Activated CD4-positive, alpha-beta T cell treated with anti-CD3 and anti-CD28 coated beads, Interleukin-2, amount 10 ng/mL, durations not matched to agents 7 days and 5 days (primary cell): ENCODE measurements at regions not wholly inside any gene's neighbourhood (a gene's known extent, or its start where the extent isn't known, plus 50 kb on each side); places are given as distances from the start of the nearest gene placed in this dataset.
"Not testable (repeated sequence)": the region's sequence is repeated elsewhere in the genome, so short reads cannot be mapped to it uniquely, and the experiment has no call there.

Source experiments
- CTCF ChIA-PET: fragments of 350-600 bp; sonication (Branson Sonifier 250); formaldehyde crosslinking; loops from one replicate; lab custom pipeline; 2021; ENCODE audit warnings: antibody characterized with exemption; lab: Charles Lee
- POLR2A ChIA-PET: fragments of 350-600 bp; sonication (Branson Sonifier 250); formaldehyde crosslinking; loops from one replicate; lab custom pipeline; 2021; ENCODE audit warnings: antibody characterized with exemption; lab: Charles Lee
- DNase-seq: peaks from one replicate; pipeline ENCODE4 v3.0.0-alpha.2; 2020
- H3K27ac Mint-ChIP-seq: one replicate; pipeline ENCODE4 v1.8.0; 2021; ENCODE audit warnings: mild to moderate bottlenecking, moderate library complexity, mixed read lengths
- H3K27me3 Mint-ChIP-seq: one replicate; pipeline ENCODE4 v1.8.0; 2021; ENCODE audit warnings: mixed read lengths
- H3K36me3 Mint-ChIP-seq: one replicate; pipeline ENCODE4 v1.8.0; 2021; ENCODE audit warnings: low read depth, mixed read lengths
- H3K4me1 Mint-ChIP-seq: one replicate; pipeline ENCODE4 v1.8.0; 2021; ENCODE audit warnings: mixed read lengths
- H3K4me3 Mint-ChIP-seq: one replicate; pipeline ENCODE4 v1.8.0; 2021; ENCODE audit warnings: mild to moderate bottlenecking, moderate library complexity, mixed read lengths
- H3K9me3 Mint-ChIP-seq: one replicate; pipeline ENCODE4 v1.8.0; 2021; ENCODE audit warnings: mixed read lengths

DNA sequence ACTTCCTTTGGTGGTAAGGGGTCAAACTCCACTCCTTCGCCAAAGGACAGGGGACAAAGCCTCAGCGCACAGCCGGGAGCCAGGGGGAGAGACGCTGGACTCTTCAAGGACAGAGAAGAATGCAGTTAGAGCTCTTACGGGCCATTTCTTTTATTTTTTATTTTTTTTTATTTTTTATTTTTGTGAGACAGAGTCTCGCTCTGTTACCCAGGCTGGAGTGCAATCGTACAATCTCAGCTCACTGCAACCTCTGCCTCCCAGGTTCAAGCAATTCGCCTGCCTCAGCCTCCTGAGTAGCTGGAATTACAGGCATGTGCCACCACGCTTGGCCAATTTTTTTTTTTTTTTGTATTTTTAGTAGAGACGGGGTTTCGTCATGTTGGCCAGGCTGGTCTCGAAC, 93.2 kb upstream of the RPH3AL start, which contains the start of gene RFLNB:
TSS of gene RFLNB (minus strand) at position 101 of the 400 bp plus-strand sequence.
- POLR2A ChIA-PET: interaction anchor here (0.6 kb wide), 1 partner anchor 94 kb away, joined by 3 read pairs; no protein-coding TSS in a partner anchor

GRCh38 chr17:444879-445454, 92.4 kb upstream of the RPH3AL start:
- no peak overlapping the region for H3K4me3 Mint-ChIP-seq
- H3K9me3 Mint-ChIP-seq: no peaks in the 10 kb centered on the region
- H3K36me3 Mint-ChIP-seq: peaks cover 50% of the 10 kb centered on the region
- no peak overlapping the region for H3K27ac Mint-ChIP-seq
- H3K4me1 Mint-ChIP-seq: peaks cover 20% of the 10 kb centered on the region
- H3K27me3 Mint-ChIP-seq: no peaks in the 10 kb centered on the region
- no peak for DNase-seq
- ChIA-PET POLR2A (no interaction called here), CTCF (interaction anchor here (1.4 kb wide), 1 partner anchor 33 kb away, joined by 7 read pairs; no protein-coding TSS in a partner anchor)

More for the DNA sequence above, 93.2 kb upstream of the RPH3AL start, which contains the start of gene RFLNB:
- CTCF ChIA-PET: interaction anchor here (1.5 to 1.8 kb wide), 2 partner anchors 22 to 34 kb away, joined by 4 read pairs; no protein-coding TSS in a partner anchor
- H3K27me3 Mint-ChIP-seq, H3K27ac Mint-ChIP-seq, H3K4me3 Mint-ChIP-seq, H3K9me3 Mint-ChIP-seq, DNase-seq: not testable (repeated sequence)
- peaks cover 42% of the 10 kb centered on the region for H3K36me3 Mint-ChIP-seq
- H3K4me1 Mint-ChIP-seq: peaks cover 16% of the 10 kb centered on the region

- H3K36me3 Mint-ChIP-seq: peaks cover 65% of the 10 kb centered on the region
- H3K27me3 Mint-ChIP-seq: no peaks in the 10 kb centered on the region
- ChIA-PET POLR2A (no interaction called here), CTCF (no interaction called here)
- H3K4me3 Mint-ChIP-seq: no peak overlapping the region
- peaks cover 7% of the 10 kb centered on the region for H3K9me3 Mint-ChIP-seq
- no peak overlapping the region for H3K27ac Mint-ChIP-seq
- no peak for DNase-seq
- peaks cover 20% of the 10 kb centered on the region for H3K4me1 Mint-ChIP-seq
Observed at GRCh38 chr17:443109-443508, 90.5 kb upstream of the RPH3AL start.

GRCh38 chr17:441155-441950, 88.7 kb upstream of the RPH3AL start:
- no peak for DNase-seq
- no peaks in the 10 kb centered on the region for H3K27me3 Mint-ChIP-seq
- ChIA-PET POLR2A (no interaction called here), CTCF (interaction anchor here (1.8 kb wide), 1 partner anchor 29 kb away, joined by 5 read pairs; no protein-coding TSS in a partner anchor)
- H3K36me3 Mint-ChIP-seq: peaks cover 64% of the 10 kb centered on the region
- H3K9me3 Mint-ChIP-seq: peaks cover 13% of the 10 kb centered on the region
- peaks cover 7% of the 10 kb centered on the region for H3K4me1 Mint-ChIP-seq
- H3K27ac Mint-ChIP-seq: no peak overlapping the region
- no peak overlapping the region for H3K4me3 Mint-ChIP-seq

- peaks cover 16% of the 10 kb centered on the region for H3K9me3 Mint-ChIP-seq
- no peak overlapping the region for H3K4me3 Mint-ChIP-seq
- POLR2A ChIA-PET: no interaction called here
- no peaks in the 10 kb centered on the region for H3K27me3 Mint-ChIP-seq
- no peak overlapping the region for H3K27ac Mint-ChIP-seq
- peaks cover 49% of the 10 kb centered on the region for H3K36me3 Mint-ChIP-seq
- no peak for DNase-seq
- H3K4me1 Mint-ChIP-seq: peaks cover 10% of the 10 kb centered on the region
- CTCF ChIA-PET: interaction anchor here (1.2 kb wide), 1 partner anchor 26 kb away, joined by 3 read pairs; no protein-coding TSS in a partner anchor
Observed at GRCh38 chr17:438191-438590, 85.6 kb upstream of the RPH3AL start.

DNA sequence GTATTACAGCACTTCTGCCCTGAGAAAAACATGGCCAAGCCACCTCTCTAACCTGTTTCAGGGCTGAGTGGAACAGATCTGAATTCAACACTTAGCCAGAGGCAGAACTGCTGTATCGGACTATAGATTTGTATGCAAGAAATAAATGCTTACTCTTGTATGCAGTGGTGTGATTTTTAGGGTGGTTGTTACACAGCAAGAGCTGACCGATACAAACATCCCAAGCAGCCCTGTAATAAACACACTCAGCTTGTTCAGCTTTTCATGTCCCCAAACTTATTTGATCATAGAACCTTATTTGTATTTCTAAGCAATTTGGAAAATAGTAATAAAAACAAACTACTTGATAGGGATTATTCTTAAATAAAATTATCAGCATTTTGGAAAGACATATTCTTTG, 84.9 kb upstream of the RPH3AL start:
- ChIA-PET CTCF (interaction anchor here (1.2 kb wide), 1 partner anchor 25 kb away, joined by 3 read pairs; no protein-coding TSS in a partner anchor), POLR2A (no interaction called here)
- no peak overlapping the region for H3K27ac Mint-ChIP-seq
- DNase-seq: no peak
- H3K9me3 Mint-ChIP-seq: peaks cover 16% of the 10 kb centered on the region
- H3K4me1 Mint-ChIP-seq: peaks cover 7% of the 10 kb centered on the region
- H3K4me3 Mint-ChIP-seq: no peak overlapping the region
- no peaks in the 10 kb centered on the region for H3K27me3 Mint-ChIP-seq
- H3K36me3 Mint-ChIP-seq: peaks cover 43% of the 10 kb centered on the region

DNA sequence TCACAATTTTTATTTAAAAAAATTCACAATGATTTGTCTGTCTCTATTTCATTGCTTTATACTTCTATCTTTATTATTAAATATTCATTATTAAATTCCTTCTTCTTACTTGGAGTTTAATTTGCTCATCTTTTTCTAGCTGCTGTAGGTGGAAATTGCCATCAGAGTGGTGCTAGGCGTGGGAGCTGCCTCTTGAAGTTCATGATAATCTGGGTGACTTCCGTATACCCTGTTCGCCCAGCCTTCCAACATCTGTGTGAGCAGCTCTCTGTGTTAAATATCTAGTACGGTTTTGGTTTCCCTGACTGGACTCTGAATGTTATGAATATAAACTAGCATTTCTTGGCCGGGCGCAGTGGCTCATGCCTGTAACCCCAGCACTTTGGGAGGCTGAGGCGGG, 84.0 kb upstream of the RPH3AL start:
- Mint-ChIP-seq H3K9me3 (peaks cover 16% of the 10 kb centered on the region), H3K36me3 (peaks cover 37% of the 10 kb centered on the region), H3K27me3 (no peaks in the 10 kb centered on the region), H3K4me1 (peaks cover 7% of the 10 kb centered on the region), H3K4me3 (no peak overlapping the region), H3K27ac (no peak overlapping the region)
- ChIA-PET POLR2A (no interaction called here), CTCF (no interaction called here)
- DNase-seq: no peak

DNA sequence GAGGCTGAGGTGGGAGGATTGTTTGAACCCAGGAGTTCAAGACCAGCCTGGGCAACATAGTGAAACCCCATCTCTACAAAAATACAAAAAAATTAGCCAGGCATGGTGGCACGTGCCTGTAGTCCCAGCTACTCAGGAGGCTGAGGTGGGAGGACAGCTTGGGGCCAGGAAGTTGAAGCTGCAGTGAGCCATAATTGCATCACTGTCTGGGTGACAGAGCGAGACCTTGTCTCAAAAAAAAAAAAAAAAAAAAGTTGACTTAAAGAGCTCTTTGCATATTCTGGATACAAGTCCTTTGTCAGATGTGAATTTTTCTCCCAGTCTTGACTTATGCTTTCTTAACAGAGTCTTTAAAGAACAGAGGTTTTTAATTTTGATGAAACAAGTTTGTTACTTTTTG, 79.9 kb upstream of the RPH3AL start:
- H3K27ac Mint-ChIP-seq, H3K27me3 Mint-ChIP-seq, DNase-seq, POLR2A ChIA-PET, H3K4me3 Mint-ChIP-seq, H3K4me1 Mint-ChIP-seq: not testable (repeated sequence)
- peaks cover 11% of the 10 kb centered on the region for H3K36me3 Mint-ChIP-seq
- peaks cover 16% of the 10 kb centered on the region for H3K9me3 Mint-ChIP-seq
- CTCF ChIA-PET: interaction anchor here (0.8 to 1.2 kb wide), 2 partner anchors 15 to 57 kb away, joined by 3 read pairs; no protein-coding TSS in a partner anchor

DNA sequence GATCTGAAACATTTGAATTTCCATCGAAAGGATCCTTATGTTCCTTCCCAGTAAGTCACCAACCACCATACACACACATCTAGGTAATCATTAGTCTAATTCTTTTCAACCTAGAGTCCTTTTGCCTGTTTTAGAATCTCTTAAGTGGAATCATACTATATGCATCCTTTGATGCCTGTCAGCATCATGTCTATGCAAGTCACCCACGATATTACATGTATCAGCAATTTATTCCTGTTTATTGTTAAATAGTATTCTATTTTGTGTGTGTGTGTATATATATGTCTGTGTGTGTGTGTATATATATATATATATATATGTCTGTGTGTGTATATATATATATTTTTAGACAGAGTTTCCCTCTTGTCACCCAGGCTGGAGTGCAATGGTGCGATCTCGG, 78.9 kb upstream of the RPH3AL start:
- H3K4me3 Mint-ChIP-seq: no peak overlapping the region
- peaks cover 6% of the 10 kb centered on the region for H3K4me1 Mint-ChIP-seq
- no peak overlapping the region for H3K27ac Mint-ChIP-seq
- H3K27me3 Mint-ChIP-seq: no peaks in the 10 kb centered on the region
- H3K36me3 Mint-ChIP-seq: peaks cover 9% of the 10 kb centered on the region
- peaks cover 14% of the 10 kb centered on the region for H3K9me3 Mint-ChIP-seq
- CTCF ChIA-PET: interaction anchor here (1.2 kb wide), 1 partner anchor 14 kb away, joined by 3 read pairs; no protein-coding TSS in a partner anchor
- POLR2A ChIA-PET: no interaction called here
- no peak for DNase-seq

DNA sequence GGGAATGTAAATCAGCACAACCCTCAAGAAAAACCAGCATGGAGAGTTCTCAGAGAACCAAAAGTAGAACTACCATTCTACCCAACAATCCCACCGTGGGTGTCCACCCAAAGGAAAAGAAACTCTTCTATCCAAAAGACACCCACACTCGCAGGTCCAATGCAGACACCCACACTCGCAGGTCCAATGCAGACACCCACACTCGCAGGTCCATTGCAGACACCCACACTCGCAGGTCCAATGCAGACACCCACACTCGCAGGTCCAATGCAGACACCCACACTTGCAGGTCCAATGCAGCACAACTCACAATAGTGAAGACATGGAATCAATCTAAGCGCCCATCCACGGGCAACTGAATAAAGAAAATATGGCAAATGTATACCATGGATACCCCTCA, 77.0 kb upstream of the RPH3AL start:
- POLR2A ChIA-PET: no interaction called here
- Mint-ChIP-seq H3K36me3 (peaks cover 9% of the 10 kb centered on the region), H3K27ac (no peak overlapping the region), H3K9me3 (peaks cover 11% of the 10 kb centered on the region), H3K4me1 (peaks cover 6% of the 10 kb centered on the region), H3K27me3 (no peaks in the 10 kb centered on the region), H3K4me3 (no peak overlapping the region)
- no peak for DNase-seq
- CTCF ChIA-PET: no interaction called here

GRCh38 chr17:428414-428813, 75.8 kb upstream of the RPH3AL start:
- H3K4me3 Mint-ChIP-seq: no peak overlapping the region
- peaks cover 5% of the 10 kb centered on the region for H3K4me1 Mint-ChIP-seq
- no peak for DNase-seq
- peaks cover 9% of the 10 kb centered on the region for H3K36me3 Mint-ChIP-seq
- H3K9me3 Mint-ChIP-seq: peaks cover 11% of the 10 kb centered on the region
- ChIA-PET POLR2A (no interaction called here), CTCF (no interaction called here)
- peaks cover under 1% of the 10 kb centered on the region for H3K27me3 Mint-ChIP-seq
- no peak overlapping the region for H3K27ac Mint-ChIP-seq

- H3K27me3 Mint-ChIP-seq: peaks cover 4% of the 10 kb centered on the region
- ChIA-PET CTCF (interaction anchor here (0.6 to 1.5 kb wide), 2 partner anchors 117 to 569 kb away, joined by 3 read pairs; partner anchors contain the start of gene TIMM22), POLR2A (no interaction called here)
- no peak for DNase-seq
- H3K9me3 Mint-ChIP-seq: peaks cover 11% of the 10 kb centered on the region
- peaks cover 9% of the 10 kb centered on the region for H3K36me3 Mint-ChIP-seq
- H3K4me1 Mint-ChIP-seq: peaks cover 8% of the 10 kb centered on the region
- H3K27ac Mint-ChIP-seq: no peak overlapping the region
- H3K4me3 Mint-ChIP-seq: no peak overlapping the region
Observed at GRCh38 chr17:427891-428290, 75.3 kb upstream of the RPH3AL start.

- H3K4me3 Mint-ChIP-seq: no peak overlapping the region
Observed at GRCh38 chr17:427327-427726, 74.7 kb upstream of the RPH3AL start.

More at GRCh38 chr17:427327-427726, 74.7 kb upstream of the RPH3AL start:
- H3K4me1 Mint-ChIP-seq: peaks cover 11% of the 10 kb centered on the region
- H3K9me3 Mint-ChIP-seq: peaks cover 11% of the 10 kb centered on the region
- peaks cover 9% of the 10 kb centered on the region for H3K36me3 Mint-ChIP-seq
- no peak overlapping the region for H3K27ac Mint-ChIP-seq
- no peak for DNase-seq
- ChIA-PET CTCF (interaction anchor here (0.6 to 1.8 kb wide), 3 partner anchors 11 to 569 kb away, joined by 3 to 6 read pairs (median 3); partner anchors contain the start of gene TIMM22), POLR2A (no interaction called here)
- peaks cover 4% of the 10 kb centered on the region for H3K27me3 Mint-ChIP-seq
